ENCODE measurements at regions not wholly inside any gene's neighbourhood (a gene's known extent, or its start where the extent isn't known, plus 50 kb on each side); places are given as distances from the start of the nearest gene placed in this dataset.
"Not testable (repeated sequence)": the region's sequence is repeated elsewhere in the genome, so short reads cannot be mapped to it uniquely, and the experiment has no call there.

DNA sequence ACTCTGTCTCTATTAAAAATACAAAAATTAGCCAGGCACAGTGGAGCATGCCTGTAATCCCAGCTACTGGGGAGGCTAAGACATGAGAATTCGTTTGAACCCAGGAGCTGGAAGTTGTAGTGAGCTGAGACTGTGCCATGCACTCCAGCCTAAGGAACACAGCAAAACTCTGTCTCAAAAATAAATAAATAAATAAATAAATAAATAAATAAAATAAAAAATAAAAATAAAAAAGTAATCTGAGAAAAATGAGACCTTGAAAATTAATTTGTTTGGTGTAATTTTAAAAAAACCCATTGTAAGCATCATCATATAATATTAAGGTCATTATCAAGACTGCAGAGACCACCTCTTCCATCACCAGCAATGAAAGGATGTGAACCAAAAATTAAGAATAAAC is 997.1 kb downstream of the CDH18 start:
- no peak for DNase-seq

DNA sequence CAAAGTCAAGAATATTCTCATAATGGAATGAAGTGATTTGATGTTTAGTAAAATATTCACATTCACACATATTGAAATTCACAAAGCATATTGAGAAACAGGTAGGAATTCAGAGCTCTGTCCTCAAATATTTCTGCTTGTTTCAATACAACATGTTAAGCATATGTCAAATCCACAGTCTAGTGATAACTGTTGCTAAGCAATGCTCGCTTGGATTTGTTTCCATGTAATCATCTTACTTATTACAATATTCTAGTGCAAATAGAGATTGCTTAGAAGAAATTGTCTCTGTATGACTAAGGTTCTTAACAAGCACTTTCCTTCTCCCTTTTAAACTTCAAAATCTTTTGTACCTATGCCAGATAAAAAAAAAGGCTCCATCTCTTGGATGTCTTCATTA is 995.7 kb downstream of the CDH18 start:
- DNase-seq, result no peak

DNA sequence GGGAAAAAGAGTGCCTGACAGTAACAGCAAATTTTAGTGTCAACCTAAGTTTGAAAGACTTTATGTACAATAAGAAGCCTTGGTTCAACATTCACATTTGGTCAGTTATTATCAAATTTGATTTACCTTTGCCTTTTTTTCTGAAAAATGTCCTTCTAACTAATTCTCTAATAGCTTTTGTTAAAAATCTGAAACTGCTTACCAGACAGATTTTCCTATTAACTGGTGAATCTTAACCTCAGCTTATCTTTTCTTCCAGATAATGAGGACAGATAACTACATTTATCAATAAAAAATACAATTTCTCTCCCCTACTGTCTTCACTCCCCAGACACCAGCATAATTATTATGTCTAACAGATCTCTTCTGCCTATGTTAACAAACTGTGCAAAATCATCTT is 988.5 kb downstream of the CDH18 start:
- DNase-seq, result no peak

DNA sequence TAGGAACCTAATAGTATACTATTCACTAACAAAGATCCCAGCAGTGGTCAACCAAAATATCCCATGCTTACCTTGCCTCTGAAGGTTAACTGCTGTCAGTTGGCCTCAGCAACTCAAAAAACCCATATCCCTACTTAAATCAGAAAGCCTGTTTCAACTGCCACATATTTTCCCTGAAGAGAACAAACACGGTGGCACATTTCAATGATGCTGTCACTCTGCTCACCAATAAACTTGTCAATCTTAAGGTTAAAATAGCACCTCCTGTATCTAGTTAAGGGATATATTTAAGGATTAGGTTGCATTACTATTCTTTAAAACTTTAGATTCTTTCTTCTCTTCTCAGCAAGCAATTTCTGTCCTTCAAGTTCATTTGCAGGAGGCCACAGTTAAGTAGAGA is 986.9 kb downstream of the CDH18 start:
- DNase-seq, result no peak

DNA sequence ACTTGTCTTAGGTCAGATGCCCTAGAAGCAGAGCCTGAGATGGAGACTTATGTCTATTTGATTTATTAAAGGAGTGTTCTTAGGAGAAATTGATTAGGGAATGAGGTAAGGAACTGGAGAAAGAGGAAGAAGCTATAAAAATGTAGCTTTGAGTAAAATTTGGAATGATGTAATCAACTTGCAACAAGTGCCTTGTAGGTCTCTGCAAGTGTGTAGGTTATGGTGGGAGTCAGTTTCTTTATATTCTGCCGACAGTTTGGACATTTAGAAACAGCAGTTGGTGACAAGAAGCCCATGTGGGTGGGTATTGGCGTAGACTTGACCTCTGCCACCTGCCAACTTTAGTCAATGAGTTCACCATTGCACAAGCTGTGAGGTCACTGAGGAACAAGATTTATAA is 986.5 kb downstream of the CDH18 start:
- DNase-seq, result no peak

DNA sequence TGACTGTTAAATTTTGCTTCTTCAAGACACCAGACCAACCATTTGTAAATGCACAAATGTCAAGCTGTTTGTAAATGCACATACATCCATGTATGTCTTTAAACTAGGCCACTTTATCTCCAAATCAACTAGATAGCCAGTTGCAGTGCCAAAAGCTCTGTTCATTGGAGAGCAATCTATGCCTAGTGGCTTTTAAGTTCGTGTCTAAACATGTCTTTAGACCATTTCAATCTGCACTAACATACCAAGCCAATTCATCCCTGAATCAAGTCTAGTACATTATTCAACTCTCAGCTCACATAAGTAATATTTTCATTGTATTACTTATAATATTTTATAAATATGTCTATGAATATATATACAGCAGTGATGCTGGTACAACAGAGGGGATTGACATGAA is 985.9 kb downstream of the CDH18 start:
- DNase-seq, result no peak

DNA sequence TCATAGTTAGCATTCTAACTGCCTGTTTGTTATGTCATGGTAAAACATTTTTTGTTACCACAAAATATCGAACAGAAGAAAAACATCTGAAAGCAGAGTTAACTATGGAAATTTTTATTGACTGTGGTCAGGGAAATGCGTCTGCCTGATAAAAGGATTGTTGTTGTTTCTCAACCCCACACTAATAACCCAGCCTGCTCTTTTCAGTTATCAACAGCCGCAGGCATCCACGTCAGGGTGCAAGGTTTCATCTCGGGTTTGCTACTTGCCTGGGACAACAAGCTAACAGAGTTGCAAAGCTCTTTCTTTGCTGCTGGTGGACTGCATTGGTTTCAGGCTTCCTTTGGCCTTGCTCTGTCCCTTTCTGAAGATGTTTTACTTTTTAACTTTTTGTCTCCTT is 969.2 kb downstream of the CDH18 start:
- no peak for DNase-seq

DNA sequence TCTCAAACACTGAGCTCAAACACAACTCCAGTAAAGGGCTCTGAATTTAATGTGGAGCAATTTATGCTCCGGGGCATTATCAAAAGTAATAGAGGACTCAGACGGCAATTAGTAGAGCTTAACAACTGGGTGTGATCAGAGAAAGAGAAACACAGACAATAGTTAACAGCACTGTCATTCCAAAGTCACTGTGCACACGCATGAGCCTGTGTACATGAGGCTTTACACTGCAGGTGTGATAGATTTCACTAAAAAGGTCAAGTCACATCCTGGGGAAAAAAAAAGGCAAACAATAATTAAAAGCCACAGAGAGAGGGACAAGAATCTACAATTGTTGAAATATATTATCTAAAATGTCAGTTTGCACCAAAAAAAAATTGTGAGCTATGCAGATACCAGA is 956.5 kb downstream of the CDH18 start:
- no peak for DNase-seq

DNA sequence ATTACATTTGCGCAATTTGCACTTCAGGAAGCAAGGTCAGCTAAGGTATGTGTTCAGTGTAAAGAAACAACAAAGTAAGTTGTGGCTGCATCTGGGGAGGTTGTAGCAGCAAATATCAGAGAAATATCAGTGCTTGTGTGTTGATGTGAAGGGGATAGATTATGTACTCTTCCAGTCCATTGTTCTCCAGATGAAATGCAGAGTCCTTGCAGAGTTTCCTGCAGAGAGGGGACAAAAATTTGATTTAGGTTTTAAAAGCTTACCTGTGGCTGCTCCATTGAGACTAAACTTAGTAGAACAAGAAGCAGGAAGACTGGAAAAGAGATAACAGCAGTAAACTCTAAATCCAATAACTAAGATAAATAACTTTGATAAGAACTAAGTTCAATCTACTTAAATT is 952.2 kb downstream of the CDH18 start:
- no peak for DNase-seq

DNA sequence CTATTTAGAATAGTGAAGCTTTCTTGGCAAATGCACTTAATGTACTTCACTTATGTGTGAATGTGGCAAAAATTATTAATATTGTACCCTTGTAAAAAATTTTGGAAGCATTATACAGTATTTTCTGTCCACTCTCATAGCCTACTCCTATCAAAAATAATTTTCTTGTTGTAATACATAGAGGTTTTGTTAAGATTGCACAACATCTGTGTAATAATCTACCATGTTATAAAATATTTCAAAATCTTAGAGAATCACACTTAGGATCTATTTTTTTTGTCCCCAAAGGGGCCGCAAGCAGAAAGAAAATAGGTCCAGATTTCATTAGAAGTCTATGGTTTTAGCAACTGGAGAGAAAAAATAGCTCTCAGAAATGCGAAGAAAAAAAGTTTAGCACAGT is 945.9 kb downstream of the CDH18 start:
- DNase-seq, result no peak

DNA sequence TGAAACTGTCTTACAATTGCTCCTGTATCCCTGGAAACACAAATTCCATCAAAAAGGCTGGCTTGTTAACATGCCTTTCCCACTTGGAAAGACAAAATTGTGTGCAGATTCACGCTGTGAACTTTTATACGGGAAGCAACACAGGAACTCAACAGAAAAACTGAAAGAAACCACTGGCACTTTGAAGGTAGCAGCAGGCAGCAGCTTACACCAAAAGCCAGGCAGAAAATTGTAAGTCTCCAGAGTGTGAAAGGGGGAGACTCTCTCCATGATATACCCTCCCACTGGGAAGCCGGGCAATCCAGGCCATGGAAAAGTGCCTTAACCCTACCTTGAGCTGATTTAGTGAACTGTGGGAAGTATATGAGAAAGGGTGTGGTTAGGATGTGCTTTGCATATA is 943.7 kb downstream of the CDH18 start:
- peak; percentile 15 for DNase-seq

DNA sequence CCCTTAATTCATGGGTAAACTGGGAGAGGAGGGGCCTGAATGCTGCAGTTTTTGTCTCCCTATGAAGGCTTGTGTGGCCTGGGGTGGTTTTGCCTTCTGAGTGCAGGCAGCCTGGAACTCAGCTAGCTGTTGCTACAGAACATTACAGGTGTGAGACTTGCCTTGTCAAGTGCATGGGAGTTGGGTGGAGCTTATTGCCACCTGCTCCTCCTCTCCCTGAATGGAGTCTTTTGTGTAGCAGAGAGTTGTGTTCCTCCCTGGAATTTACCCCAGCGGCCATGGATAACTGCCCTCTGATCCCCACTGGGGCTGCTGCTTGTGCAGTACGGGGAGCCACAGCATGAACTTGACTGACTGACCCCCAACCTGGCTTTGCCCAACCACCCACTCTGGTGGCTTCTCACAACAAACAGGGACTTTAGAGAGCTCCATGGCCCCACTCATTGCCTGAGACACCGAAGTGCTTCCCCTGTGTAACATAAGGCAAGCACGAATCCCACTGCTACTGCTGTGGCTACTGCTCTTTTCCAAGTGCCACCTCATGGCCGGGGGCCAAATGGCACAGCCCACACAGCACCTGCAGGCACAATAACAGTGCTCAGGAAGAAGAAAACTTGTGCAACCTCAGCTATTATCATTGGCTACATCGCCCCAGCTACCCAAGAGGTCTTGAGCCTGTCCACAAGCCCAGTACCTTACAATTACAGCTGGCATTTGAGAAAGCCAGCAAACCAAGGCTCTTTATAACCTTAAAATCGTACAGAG is 942.9 kb downstream of the CDH18 start:
- DNase-seq, result no peak

DNA sequence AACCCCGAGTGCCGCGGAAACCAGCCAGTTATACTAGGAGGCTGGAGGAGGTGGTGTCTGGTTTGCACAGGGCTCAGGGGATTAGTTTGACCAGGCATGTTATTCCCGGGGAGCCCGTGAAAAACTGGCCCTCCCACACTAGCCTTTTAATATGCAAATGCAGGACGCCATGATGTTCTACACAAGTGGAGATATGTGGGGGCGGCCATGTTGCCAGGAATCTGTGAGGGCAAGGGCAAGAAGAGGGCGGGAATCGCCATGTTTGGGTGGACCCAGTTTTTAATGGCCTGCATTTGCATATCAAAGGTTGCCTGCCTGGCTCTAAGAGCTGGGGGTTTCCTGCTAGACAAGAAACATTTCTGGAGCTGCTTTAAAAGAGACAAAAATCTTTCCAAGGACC is 940.7 kb downstream of the CDH18 start:
- no peak for DNase-seq

DNA sequence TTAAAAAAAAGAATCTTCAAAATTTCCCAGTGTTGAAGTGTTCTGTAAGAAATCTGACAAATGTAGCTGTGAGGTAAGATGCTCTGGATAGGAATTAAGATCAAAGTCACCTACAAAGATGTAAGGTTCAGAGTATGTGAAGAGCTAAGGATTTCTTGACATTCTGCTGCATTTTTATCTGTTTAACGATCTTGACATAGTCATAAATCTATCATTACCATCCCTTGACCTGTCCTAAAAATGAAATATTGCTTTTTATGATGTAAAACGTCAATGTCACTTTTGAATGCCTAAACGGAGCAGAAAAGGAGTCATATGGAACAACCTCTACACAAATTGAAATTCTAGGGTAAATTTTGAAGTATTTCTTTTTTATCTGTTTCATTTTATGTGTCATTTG is 939.3 kb downstream of the CDH18 start:
- DNase-seq, result no peak

DNA sequence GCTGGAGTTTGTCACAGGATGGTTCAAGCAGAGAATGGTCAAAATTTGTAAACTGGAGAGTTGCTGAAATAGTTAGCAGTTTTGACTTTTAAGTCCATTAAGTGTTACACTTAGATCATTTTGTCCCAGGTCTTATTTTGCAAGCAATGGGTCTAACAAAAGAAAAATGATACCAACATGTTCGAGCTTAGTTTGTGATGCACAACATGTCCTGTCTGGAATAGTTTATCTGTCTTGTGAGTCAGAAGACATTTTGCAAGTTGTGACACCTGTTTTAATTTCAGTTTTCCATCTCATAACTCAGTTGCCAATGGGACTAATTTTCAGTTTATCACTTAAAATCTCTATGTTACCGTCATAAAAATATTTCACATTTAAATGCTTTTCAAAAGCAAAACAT is 929.8 kb downstream of the CDH18 start:
- DNase-seq, result no peak

DNA sequence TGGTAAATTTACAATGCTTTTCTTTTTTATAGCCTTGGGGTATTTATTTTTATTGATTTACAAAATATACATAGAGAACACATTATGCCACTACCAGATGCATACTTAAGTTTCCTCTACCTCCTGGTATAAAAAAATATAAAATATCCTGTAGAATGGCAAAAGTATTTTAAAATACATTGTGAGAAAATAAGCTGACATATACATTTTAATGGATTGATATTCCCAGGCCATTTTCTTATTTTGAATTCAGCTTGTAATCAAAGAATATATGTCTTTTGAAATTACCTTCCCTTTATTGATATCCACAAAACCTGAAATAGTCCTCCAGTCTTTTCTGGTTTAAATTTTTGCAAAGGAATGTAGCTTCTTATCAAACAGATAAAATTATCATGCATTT is 923.9 kb downstream of the CDH18 start:
- no peak for DNase-seq

DNA sequence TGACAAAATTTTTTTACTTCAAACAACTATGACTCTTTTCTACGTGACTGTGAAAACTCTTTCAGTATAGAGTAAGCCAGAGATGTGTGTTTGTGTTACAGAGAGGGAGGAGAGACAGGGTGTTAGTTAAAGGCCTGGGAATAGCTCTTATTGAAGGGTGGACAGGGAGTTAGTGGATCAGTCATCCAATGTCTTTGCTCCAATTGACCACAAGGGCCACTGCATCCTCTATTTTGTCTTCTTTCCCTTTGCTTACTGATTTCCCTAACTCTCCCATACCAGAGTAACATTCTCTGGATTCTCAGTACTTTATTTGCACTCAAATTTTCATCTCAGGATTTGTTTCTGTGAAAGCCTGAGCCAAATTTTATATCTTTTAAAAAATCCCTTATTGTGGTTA is 920.3 kb downstream of the CDH18 start:
- no peak for DNase-seq

DNA sequence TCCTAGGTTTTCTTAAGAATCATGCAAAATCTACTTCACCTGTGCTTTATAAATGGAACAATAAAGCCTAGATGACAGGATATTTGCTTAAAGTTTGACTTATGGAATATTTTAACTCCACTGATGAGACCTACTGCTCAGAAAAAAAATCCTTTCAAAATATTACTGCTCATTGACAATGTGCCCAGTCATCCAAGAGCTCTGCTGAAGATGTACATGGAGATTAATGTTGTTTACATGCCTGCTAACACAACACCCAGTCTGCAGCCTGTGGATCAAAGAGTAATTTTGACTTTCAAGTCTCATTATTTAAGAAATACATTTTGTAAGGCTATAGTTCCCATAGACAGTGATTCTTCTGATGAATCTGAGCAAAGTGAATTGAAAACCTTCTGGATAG is 889.6 kb downstream of the CDH18 start:
- DNase-seq, result no peak

DNA sequence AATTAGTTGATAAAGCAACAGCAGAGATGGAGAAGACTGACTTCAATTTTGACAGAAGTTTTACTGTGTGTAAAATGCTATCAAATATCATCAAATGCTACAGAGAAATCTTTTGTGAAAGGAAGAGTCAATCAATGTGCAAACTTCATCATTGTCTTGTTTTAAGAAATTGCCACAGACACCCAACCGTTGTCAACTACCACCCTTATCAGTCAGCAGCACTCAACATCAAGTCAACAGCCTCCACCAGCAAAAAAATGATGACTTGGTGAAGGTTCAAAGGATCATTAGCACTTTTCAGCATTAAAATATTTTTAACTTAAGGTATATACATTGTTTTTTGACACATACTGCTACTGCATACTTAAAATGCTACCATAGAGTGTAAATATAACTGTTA is 888.8 kb downstream of the CDH18 start:
- no peak for DNase-seq

DNA sequence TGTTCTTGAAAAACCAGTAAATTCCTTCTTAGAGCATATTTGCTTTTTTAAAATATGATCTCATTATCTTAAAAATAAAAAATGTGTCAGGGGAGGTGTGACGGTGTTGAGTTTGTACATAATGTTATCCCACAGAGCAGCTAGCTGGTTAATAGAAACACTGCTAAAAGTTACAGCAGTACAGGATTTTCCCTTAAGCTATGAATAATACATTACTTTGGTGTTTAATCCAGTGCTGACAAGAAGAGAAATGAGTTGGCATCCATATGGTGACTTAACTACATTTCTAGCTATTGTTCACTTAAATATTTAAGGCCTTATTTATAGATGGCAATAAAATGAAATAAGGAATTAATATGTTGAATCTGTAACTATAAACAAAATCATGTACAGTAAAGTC is 883.1 kb downstream of the CDH18 start:
- DNase-seq, result no peak

DNA sequence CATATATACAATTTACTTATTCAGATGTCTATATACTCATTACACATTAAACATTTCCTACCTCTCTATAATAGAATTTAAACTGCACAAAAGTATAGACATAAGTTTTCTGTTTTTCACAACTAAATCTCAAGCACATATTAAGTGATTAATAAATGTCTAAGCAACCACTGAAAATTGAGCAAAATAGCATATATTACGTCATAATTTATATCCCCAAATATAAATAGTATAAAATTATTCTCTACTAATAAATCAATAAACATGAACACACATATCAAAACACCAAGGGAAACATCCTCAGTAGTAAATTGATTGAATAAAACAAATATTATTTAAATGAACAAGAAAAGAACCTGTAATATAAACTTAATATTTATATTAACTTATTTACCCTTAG is 865.1 kb downstream of the CDH18 start:
- DNase-seq, result no peak

DNA sequence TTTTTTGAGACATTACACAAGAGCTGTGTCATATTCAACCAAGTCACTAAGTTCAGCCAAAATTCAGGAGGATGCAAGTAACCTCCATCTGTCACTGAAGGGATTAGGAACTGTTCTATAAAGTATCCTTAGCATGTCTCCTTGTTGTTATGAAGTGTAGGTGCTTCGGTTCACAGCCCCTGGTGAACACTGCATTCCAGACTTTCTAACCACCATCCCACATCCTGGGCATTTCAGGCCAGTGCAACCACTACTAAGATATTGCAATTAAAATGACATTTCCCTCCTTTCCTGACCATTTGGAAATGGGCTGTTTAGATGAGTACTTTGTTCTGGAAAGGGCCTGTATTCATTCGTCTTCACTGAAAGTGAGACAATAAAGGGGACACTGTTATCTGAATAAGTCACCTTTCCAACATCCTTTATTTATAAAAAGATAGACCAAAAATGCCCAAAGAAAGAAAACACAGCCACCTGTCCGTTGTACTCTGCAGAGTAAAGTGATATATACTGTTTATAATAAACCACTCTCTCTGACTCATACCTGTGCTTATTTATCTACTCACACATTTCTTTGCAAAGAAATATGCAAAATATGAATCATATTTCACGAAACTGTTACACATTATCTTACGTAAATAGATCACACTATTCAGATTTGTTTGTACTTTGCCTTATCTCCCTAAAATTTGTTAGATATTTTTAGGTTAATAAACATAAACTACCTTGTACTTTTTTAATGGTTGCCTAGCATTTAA is 861.9 kb downstream of the CDH18 start:
- no peak for DNase-seq

DNA sequence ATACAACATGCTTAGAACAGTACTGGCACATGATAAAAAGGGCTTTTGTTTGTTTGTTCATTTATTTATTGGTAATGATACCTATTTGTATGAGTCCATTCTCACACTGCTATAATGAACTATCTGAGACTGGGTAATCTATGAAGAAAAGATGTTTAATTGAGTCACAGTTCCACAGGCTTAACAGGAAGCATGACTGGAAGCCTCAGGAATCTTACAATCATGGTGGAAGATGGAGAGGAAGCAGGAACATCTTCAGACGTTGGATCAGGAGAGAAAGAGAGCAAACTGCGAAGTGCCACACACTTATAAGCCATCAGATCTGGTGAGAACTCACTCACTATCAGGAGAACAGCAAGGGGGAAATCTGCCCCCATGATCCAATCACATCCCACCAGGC is 847.7 kb downstream of the CDH18 start:
- DNase-seq, result no peak

DNA sequence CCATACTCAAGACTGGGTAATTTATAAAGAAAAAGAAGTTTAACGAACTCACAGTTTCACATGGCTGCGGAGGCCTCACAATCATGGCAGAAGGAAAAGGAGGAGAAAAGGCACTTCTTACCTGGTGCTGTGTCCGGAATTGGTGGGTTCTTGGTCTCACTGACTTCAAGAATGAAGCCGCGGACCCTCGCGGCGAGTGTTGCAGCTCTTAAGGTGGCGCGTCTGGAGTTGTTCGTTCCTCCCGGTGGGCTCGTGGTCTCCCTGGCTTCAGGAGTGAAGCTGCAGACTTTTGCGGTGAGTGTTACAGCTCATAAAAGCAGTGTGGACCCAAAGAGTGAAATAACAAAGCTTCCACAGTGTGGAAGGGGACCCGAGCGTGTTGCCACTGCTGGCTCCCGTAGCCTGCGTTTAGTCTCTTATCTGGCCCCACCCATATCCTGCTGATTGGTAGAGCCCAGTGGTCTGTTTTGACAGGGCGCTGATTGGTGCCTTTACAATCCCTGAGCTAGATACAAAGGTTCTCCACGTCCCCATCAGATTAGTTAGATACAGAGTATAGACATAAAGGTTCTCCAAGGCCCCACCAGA is 846.0 kb downstream of the CDH18 start:
- DNase-seq, result not testable (repeated sequence)

Data from retina (tissue), 1 donor.